ENCODE measurements at regions not wholly inside any gene's neighbourhood (a gene's known extent, or its start where the extent isn't known, plus 50 kb on each side); places are given as distances from the start of the nearest gene placed in this dataset.

- no peaks in the 10 kb centered on the region for H4K20me1 ChIP-seq (ENCODE audit: insufficient read depth)
Measured at GRCh38 chr1:244209955-244210354, 158.9 kb downstream of the ZBTB18 start.

DNA sequence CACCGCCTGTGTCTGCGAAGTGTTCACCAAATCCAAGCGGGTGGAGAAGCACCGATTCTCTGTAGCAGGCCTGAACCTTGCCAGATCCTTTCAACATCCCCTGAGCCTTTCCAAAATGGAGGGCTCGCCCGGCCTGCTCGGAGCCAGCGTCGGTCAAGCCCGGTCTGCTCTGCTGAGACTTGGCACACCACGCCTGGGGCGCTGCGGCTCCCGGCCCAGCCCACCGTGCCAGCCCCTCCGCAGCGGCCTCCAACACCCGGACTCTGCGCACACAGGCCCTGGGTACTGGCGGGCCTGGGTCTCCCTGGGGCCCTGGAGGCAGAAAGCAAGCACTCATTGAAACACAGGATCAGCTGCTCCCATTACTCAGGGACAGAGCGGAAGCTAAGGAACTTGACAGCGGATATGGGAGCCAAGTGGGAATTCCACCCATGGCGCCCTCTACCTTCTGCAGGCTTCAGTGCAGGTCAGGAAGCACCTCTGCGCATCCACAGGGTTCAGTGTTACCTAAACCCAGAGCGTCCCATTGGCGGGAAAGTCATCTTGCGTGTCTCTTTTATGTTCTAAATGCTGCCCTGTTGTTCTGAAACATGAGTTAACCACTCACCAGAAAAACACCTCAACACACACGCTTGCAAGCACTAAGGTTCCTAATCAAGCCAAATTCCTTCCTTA is 159.9 kb downstream of the ZBTB18 start:
- Histone ChIP-seq H3K27ac (ENCODE audit: low read length) (no peak overlapping the region), H2AFZ (ENCODE audit: low read depth, low read length) (no peak overlapping the region), H3K9ac (ENCODE audit: low read length) (no peak overlapping the region), H3K9me2 (ENCODE audit: insufficient read depth, low read length) (no peaks in the 10 kb centered on the region), H3K27me3 (ENCODE audit: insufficient read depth, low read depth, low read length) (no peaks in the 10 kb centered on the region), H3K36me3 (ENCODE audit: insufficient read depth, low read length) (no peaks in the 10 kb centered on the region), H3K79me2 (replicated peaks; ENCODE audit: insufficient read depth, low read length) (no peaks in the 10 kb centered on the region), H4K20me1 (ENCODE audit: insufficient read depth) (no peaks in the 10 kb centered on the region), H3K9me3 (ENCODE audit: low read length) (no peaks in the 10 kb centered on the region), H3K4me2 (ENCODE audit: low read length) (no peak overlapping the region), H3K4me3 (ENCODE audit: low read length) (no peak overlapping the region), H3F3A (ENCODE audit: insufficient read depth, low read length, poor library complexity, severe bottlenecking) (no peaks in the 10 kb centered on the region)
- TF ChIP-seq EZH2 (IDR thresholded peaks at IDR 0.05; ENCODE audit: borderline replicate concordance, insufficient read depth, low read length, poor library complexity, severe bottlenecking) (no peak), RAD21 (conservative IDR thresholded peaks at IDR 0.05) (no peak), TAF1 (IDR thresholded peaks at IDR 0.05; ENCODE audit: low read depth) (no peak), EP300 (conservative IDR thresholded peaks at IDR 0.05; ENCODE audit: poor library complexity, severe bottlenecking) (no peak), CTCF (IDR thresholded peaks at IDR 0.05; ENCODE audit: poor library complexity, severe bottlenecking) (no peak), POLR2AphosphoS5 (IDR thresholded peaks at IDR 0.05) (no peak), MXI1 (conservative IDR thresholded peaks at IDR 0.05; ENCODE audit: poor library complexity, severe bottlenecking) (no peak), SMC3 (conservative IDR thresholded peaks at IDR 0.05; ENCODE audit: poor library complexity) (no peak), REST (IDR thresholded peaks at IDR 0.05; ENCODE audit: borderline replicate concordance) (no peak)

More at GRCh38 chr1:244209955-244210354, 158.9 kb downstream of the ZBTB18 start:
- TF ChIP-seq EP300 (conservative IDR thresholded peaks at IDR 0.05; ENCODE audit: poor library complexity, severe bottlenecking), result no peak
- TF ChIP-seq MXI1 (conservative IDR thresholded peaks at IDR 0.05; ENCODE audit: poor library complexity, severe bottlenecking), result no peak
- no peak overlapping the region for H2AFZ ChIP-seq (ENCODE audit: low read depth, low read length)
- no peaks in the 10 kb centered on the region for H3K79me2 ChIP-seq (replicated peaks; ENCODE audit: insufficient read depth, low read length)
- no peaks in the 10 kb centered on the region for H3K9me3 ChIP-seq (ENCODE audit: low read length)
- no peak overlapping the region for H3K27ac ChIP-seq (ENCODE audit: low read length)
- no peaks in the 10 kb centered on the region for H3F3A ChIP-seq (ENCODE audit: insufficient read depth, low read length, poor library complexity, severe bottlenecking)
- no peak overlapping the region for H3K4me2 ChIP-seq (ENCODE audit: low read length)
- no peaks in the 10 kb centered on the region for H3K36me3 ChIP-seq (ENCODE audit: insufficient read depth, low read length)
- no peak overlapping the region for H3K4me3 ChIP-seq (ENCODE audit: low read length)
- H3K27me3 ChIP-seq (ENCODE audit: insufficient read depth, low read depth, low read length), result no peaks in the 10 kb centered on the region
- no peaks in the 10 kb centered on the region for H3K9me2 ChIP-seq (ENCODE audit: insufficient read depth, low read length)
- H3K9ac ChIP-seq (ENCODE audit: low read length), result no peak overlapping the region
